Mesenchymal stem cell (in vitro differentiated cells and primary cell): ENCODE measurements at regions not wholly inside any gene's neighbourhood (a gene's known extent, or its start where the extent isn't known, plus 50 kb on each side); places are given as distances from the start of the nearest gene placed in this dataset.
A peak's percentile ranks its signal among the peaks of the same experiment; 100 is the strongest.

Experiments
- DNase-seq: peaks from one replicate; pipeline ENCODE4 v3.0.0-alpha.2; 2013
- H2AFZ ChIP-seq: one replicate; pipeline ENCODE4 v1.6.1; 2013; ENCODE audit warnings: low read depth, mild to moderate bottlenecking, control low read depth, inconsistent platforms, low read length, moderate library complexity
- H2AK5ac ChIP-seq: 2 replicates; pipeline ENCODE4 v1.6.1; 2013; ENCODE audit warnings: low read length, moderate library complexity, mild to moderate bottlenecking, inconsistent platforms; ENCODE audit not compliant: severe bottlenecking
- H2BK120ac ChIP-seq: one replicate; pipeline ENCODE4 v1.6.1; 2013; ENCODE audit warnings: low read depth, mild to moderate bottlenecking, inconsistent platforms, low read length, moderate library complexity
- H2BK12ac ChIP-seq, 2 experiments: one replicate each; pipeline ENCODE4 v1.6.1; 2013; ENCODE audit warnings: inconsistent platforms in 2 of 2, low read length in 2 of 2, mild to moderate bottlenecking in 2 of 2, moderate library complexity in 2 of 2, control low read depth in 1 of 2
- H2BK15ac ChIP-seq: one replicate; pipeline ENCODE4 v1.6.1; 2013; ENCODE audit warnings: mild to moderate bottlenecking, low read depth, inconsistent platforms; ENCODE audit not compliant: poor library complexity, severe bottlenecking
- H2BK5ac ChIP-seq: 2 replicates; pipeline ENCODE4 v1.6.1; 2013; ENCODE audit warnings: low read depth, mild to moderate bottlenecking, low read length, control low read depth, inconsistent platforms; ENCODE audit not compliant: poor library complexity, severe bottlenecking
- H3K14ac ChIP-seq, 2 experiments: one replicate each; pipeline ENCODE4 v1.6.1; 2013; ENCODE audit warnings: inconsistent platforms in 2 of 2, low read length in 2 of 2, control low read depth in 1 of 2, mild to moderate bottlenecking in 1 of 2, moderate library complexity in 1 of 2
- H3K18ac ChIP-seq, 2 experiments: one replicate each; pipeline ENCODE4 v1.6.1; 2013; ENCODE audit warnings: inconsistent platforms in 2 of 2, low read length in 2 of 2, control low read depth in 1 of 2, low read depth in 1 of 2, mild to moderate bottlenecking in 1 of 2
- H3K23ac ChIP-seq, 2 experiments: one replicate each; pipeline ENCODE4 v1.6.1; 2013; ENCODE audit warnings: inconsistent platforms in 2 of 2, low read length in 2 of 2, mild to moderate bottlenecking in 2 of 2, moderate library complexity in 2 of 2, control low read depth in 1 of 2
- H3K27ac ChIP-seq: 2 replicates; pipeline ENCODE4 v1.5.1; 2013; ENCODE audit warnings: mild to moderate bottlenecking, moderate library complexity, low read length, control low read depth, inconsistent platforms; ENCODE audit not compliant: poor library complexity, severe bottlenecking
- H3K27me3 ChIP-seq, 2 experiments: 2 replicates each; pipeline versions ENCODE4 v1.6.1 to v1.7.0; 2013; ENCODE audit warnings: low read length in 2 of 2, mild to moderate bottlenecking in 2 of 2, moderate library complexity in 2 of 2, control low read depth in 1 of 2, inconsistent platforms in 1 of 2; ENCODE audit not compliant: control insufficient read depth in 1 of 2, insufficient read depth in 1 of 2
- H3K36me3 ChIP-seq, 2 experiments: 2 replicates each; pipeline versions ENCODE4 v1.6.1 to v1.7.0; 2013; ENCODE audit warnings: low read length in 2 of 2, control low read depth in 1 of 2, inconsistent platforms in 1 of 2, low read depth in 1 of 2, mild to moderate bottlenecking in 1 of 2; ENCODE audit not compliant: insufficient read depth in 2 of 2, control insufficient read depth in 1 of 2
- H3K4ac ChIP-seq, 2 experiments: one replicate each; pipeline ENCODE4 v1.6.1; 2013; ENCODE audit warnings: inconsistent platforms in 2 of 2, low read length in 2 of 2, mild to moderate bottlenecking in 2 of 2, moderate library complexity in 2 of 2, control low read depth in 1 of 2, low read depth in 1 of 2
- H3K4me1 ChIP-seq: 2 replicates; pipeline ENCODE4 v1.6.1; 2013; ENCODE audit warnings: low read depth, low read length, control low read depth; ENCODE audit not compliant: control insufficient read depth, insufficient read depth
- H3K4me2 ChIP-seq: 2 replicates; pipeline ENCODE4 v1.6.1; 2013; ENCODE audit warnings: low read length, mild to moderate bottlenecking, inconsistent platforms; ENCODE audit not compliant: poor library complexity, severe bottlenecking
- H3K4me3 ChIP-seq, 2 experiments: 2 replicates each; pipeline versions ENCODE4 v1.5.1 to v1.7.0; 2013; ENCODE audit warnings: low read length in 2 of 2, mild to moderate bottlenecking in 2 of 2, control low read depth in 1 of 2, low read depth in 1 of 2; ENCODE audit not compliant: insufficient read depth in 1 of 2
- H3K79me1 ChIP-seq: replicated peaks from 2 replicates; pipeline ENCODE4 v1.6.1; 2013; ENCODE audit warnings: mild to moderate bottlenecking, control low read depth, low read length, inconsistent platforms; ENCODE audit not compliant: poor library complexity, severe bottlenecking
- H3K9ac ChIP-seq: 2 replicates; pipeline ENCODE4 v1.7.0; 2013; ENCODE audit warnings: mild to moderate bottlenecking, low read length, moderate library complexity
- H3K9me3 ChIP-seq: 2 replicates; pipeline ENCODE4 v1.7.0; 2013; ENCODE audit warnings: mild to moderate bottlenecking, low read length; ENCODE audit not compliant: control insufficient read depth
- H4K8ac ChIP-seq: one replicate; pipeline ENCODE4 v1.6.1; 2013; ENCODE audit warnings: inconsistent platforms, mild to moderate bottlenecking, low read length, moderate library complexity
- H4K91ac ChIP-seq: one replicate; pipeline ENCODE4 v1.6.1; 2013; ENCODE audit warnings: mild to moderate bottlenecking, low read length, inconsistent platforms
- WGBS: methylation state at CpG from one replicate; pipeline ENCODE4 v1.1.7; 2013; ENCODE audit warnings: mixed read lengths; 5-methylcytosine and 5-hydroxymethylcytosine counted together

DNA sequence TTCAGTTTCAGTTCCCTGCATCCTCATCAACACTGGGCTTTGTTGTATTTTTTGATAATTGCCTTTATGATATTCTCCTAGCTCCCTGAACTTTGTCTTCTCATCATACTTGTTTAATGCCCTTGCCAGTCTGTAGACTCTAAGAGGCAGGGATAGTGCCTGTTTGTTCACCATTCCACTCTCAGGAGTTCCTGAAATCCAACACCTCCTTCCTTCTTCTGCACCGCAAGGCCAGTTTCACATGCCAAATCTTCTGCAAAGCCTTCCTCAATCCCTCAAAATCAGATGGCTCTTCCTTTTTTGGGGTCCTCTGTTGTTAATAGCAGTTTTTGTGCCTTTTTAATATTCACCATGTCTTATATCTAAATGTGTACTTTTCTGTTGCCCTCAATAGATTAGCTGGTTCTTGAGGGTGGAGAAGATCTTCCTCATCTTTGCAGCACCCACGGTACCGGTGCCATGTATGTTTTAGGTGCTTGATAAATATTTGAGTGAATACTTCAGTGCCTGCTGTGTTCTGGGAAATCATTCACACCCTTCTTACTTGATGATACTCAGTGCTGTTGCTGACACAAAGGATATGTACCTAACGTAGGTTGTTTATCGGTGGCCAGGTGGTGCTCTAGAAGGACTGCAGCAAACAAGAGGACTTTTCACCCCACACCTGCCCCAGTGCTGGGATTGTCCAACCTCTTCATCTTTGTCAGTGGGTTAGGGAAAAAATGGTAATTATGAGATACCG lies 85.3 kb upstream of the LIMCH1 start:
- H3K36me3 ChIP-seq: no peaks in the 10 kb centered on the region
- H2BK5ac ChIP-seq: no peak overlapping the region
- H4K8ac ChIP-seq: no peak overlapping the region
- H2AK5ac ChIP-seq: no peak overlapping the region
- H4K91ac ChIP-seq: no peak overlapping the region
- no peak overlapping the region for H3K4me2 ChIP-seq
- H3K9ac ChIP-seq: no peak overlapping the region
- H3K27ac ChIP-seq: no peak overlapping the region
- no peak overlapping the region for H3K4me3 ChIP-seq
- no peak overlapping the region for H2BK12ac ChIP-seq
- H3K9me3 ChIP-seq: no peaks in the 10 kb centered on the region
- H3K27me3 ChIP-seq: peaks cover 0 to 9% of the 10 kb centered on the region in 2 experiments
- no peak overlapping the region for H3K4ac ChIP-seq
- no peaks in the 10 kb centered on the region for H3K79me1 ChIP-seq
- no peak overlapping the region for H3K23ac ChIP-seq
- no peak overlapping the region for H3K14ac ChIP-seq
- no peak overlapping the region for H2BK120ac ChIP-seq
- H3K4me1 ChIP-seq: no peaks in the 10 kb centered on the region
- H2BK15ac ChIP-seq: no peak overlapping the region
- 93% methylated on average over 4 of the region's 6 CpGs for WGBS
- no peak overlapping the region for H3K18ac ChIP-seq
- H2AFZ ChIP-seq: no peak overlapping the region
- DNase-seq: no peak

DNA sequence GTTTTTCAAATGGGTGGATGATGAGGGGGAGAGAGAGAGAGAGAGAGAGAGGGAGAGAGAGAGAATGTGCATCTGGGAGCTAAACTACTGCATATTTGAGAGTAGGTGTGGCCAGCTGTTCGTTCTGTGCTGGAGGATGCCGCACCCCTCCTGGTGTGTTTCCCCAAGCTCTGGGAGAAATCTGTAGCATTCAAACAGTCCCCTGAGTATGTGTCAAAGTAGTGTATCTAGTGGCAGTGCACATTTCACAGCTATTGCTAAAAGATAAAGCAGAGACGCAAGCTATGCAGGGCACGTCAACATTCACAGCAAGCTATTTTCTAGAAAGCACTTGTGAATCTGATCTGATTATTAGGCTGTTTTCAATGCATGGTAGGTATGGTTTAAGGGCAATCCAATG lies 83.5 kb upstream of the LIMCH1 start:
- Histone ChIP-seq H2BK15ac (no peak overlapping the region), H3K4me2 (no peak overlapping the region), H2BK5ac (no peak overlapping the region), H2BK12ac (no peak overlapping the region), H3K4me1 (no peaks in the 10 kb centered on the region), H3K27me3 (peaks cover 0 to 9% of the 10 kb centered on the region in 2 experiments), H3K27ac (no peak overlapping the region), H3K4ac (no peak overlapping the region), H3K79me1 (no peaks in the 10 kb centered on the region), H3K9me3 (no peaks in the 10 kb centered on the region), H3K9ac (no peak overlapping the region), H3K36me3 (no peaks in the 10 kb centered on the region), H3K18ac (no peak overlapping the region), H4K8ac (no peak overlapping the region), H3K4me3 (no peak overlapping the region), H2AK5ac (no peak overlapping the region), H2BK120ac (no peak overlapping the region), H4K91ac (no peak overlapping the region), H3K14ac (no peak overlapping the region), H3K23ac (no peak overlapping the region), H2AFZ (peak overlapping the region; percentile 42)
- WGBS: 57% methylated on average over 4 of the region's 4 CpGs
- no peak for DNase-seq

DNA sequence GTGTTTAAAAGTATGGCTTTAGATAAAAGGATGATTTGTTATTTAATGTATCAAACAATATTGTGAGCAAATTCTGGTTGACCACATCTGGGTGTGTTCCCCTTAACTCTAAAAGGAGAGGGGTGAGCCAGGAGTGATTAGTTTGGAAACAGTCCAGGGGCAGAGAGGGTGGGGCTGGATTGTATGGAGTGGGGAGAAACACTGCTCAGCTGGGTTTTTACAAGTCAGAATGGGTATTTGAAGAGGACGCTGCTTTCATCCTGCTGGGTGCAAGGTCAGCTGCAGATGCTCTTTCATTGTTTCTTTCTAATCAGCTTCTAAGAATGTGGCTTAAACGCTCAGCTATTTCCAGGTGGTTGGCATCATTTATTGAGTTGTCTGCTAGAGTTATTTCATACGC lies 82.8 kb upstream of the LIMCH1 start:
- Histone ChIP-seq H3K23ac (no peak overlapping the region), H2AFZ (no peak overlapping the region), H3K27ac (no peak overlapping the region), H2AK5ac (no peak overlapping the region), H3K14ac (no peak overlapping the region), H4K8ac (no peak overlapping the region), H2BK5ac (no peak overlapping the region), H3K4me1 (no peaks in the 10 kb centered on the region), H3K9ac (no peak overlapping the region), H4K91ac (no peak overlapping the region), H3K79me1 (no peaks in the 10 kb centered on the region), H2BK12ac (no peak overlapping the region), H3K9me3 (no peaks in the 10 kb centered on the region), H3K18ac (no peak overlapping the region), H2BK15ac (no peak overlapping the region), H3K4ac (no peak overlapping the region), H3K36me3 (no peaks in the 10 kb centered on the region), H3K27me3 (peaks cover 0 to 9% of the 10 kb centered on the region in 2 experiments), H3K4me2 (no peak overlapping the region), H2BK120ac (no peak overlapping the region), H3K4me3 (no peak overlapping the region)
- 48% methylated on average over 3 of the region's 3 CpGs for WGBS
- no peak for DNase-seq

DNA sequence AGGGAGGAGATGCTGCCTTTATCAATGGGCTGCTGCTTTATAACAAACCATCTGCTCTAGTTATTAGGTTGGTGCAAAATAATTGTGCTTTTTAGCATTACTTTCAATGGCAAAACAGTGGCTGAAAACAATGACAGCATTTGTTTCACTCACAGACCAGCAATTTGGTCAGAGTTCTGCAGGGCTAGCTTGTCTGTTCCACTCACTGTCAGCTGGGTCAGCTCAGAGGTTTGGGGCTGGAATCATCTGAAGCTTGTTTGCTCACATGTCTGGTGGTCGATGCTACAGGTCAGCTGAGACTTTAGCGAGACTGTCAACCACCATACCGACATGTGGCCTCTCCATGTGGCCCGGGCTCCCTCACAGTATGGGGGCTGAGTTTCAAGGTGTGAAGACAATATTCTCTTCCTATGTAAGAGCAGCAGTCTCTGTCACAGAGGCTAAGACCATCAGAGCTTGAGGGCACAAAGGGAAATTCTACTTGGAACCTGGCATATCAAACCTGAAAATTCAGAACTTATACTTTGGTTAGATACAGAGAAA lies 81.3 kb upstream of the LIMCH1 start:
- no peak overlapping the region for H4K91ac ChIP-seq
- no peak overlapping the region for H3K4me2 ChIP-seq

More for the DNA sequence above, 81.3 kb upstream of the LIMCH1 start:
- H3K23ac ChIP-seq: no peak overlapping the region
- H2BK12ac ChIP-seq: no peak overlapping the region
- no peak overlapping the region for H2BK5ac ChIP-seq
- 94% methylated on average over 4 of the region's 4 CpGs for WGBS
- no peak overlapping the region for H3K4ac ChIP-seq
- no peak overlapping the region for H2BK15ac ChIP-seq
- no peak overlapping the region for H3K27ac ChIP-seq
- no peak overlapping the region for H3K18ac ChIP-seq
- no peak overlapping the region for H3K14ac ChIP-seq
- H3K9me3 ChIP-seq: no peaks in the 10 kb centered on the region
- H4K8ac ChIP-seq: no peak overlapping the region
- no peak overlapping the region for H3K9ac ChIP-seq
- no peak overlapping the region for H2AK5ac ChIP-seq
- H3K36me3 ChIP-seq: no peaks in the 10 kb centered on the region
- no peak overlapping the region for H3K4me3 ChIP-seq
- peaks cover 0 to 10% of the 10 kb centered on the region in 2 experiments for H3K27me3 ChIP-seq
- H2AFZ ChIP-seq: no peak overlapping the region
- H3K79me1 ChIP-seq: no peaks in the 10 kb centered on the region
- no peak for DNase-seq
- H3K4me1 ChIP-seq: no peaks in the 10 kb centered on the region
- no peak overlapping the region for H2BK120ac ChIP-seq
